ENCODE measurements at regions not wholly inside any gene's neighbourhood (a gene's known extent, or its start where the extent isn't known, plus 50 kb on each side); places are given as distances from the start of the nearest gene placed in this dataset.

DNA sequence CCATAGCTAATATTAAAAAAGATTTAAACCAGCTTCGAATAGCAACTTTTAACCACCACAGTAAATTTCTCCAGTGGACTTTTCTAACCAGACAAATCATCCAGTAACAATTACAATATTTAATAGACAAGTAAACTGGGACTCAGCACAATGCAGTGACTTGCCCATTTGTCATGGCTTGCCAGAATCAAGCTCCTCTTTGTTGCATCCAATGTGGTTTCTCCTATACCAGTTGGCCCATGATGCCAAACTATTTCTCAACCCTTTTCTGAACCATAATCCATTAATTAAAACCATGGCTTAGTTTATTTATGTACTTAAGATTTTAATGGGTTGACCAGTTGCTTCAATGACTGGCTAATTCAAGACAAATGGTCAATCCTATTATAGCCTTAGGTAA, 64.4 kb downstream of the DIO2 start:
- intact Hi-C loops (cut with DNase I) = no loop called here

DNA sequence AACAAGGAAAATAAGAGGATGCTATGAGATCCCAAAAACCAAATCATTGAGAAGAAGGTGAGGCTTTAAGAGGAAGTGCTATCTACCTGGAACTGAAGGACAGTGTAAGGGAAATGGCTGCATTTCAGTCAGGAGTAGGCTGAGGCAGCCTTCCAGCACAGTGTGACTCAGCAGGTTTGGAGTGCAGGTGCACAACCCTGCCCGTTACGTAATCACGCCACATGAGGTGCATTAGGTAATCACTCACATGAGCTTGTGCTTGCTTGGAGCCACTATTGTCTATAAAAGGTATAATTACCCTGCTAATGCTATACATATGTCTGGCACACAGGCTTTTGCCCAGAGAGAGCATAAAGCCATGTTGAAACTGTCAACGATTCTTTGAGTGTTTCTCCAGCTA, 74.9 kb downstream of the DIO2 start:
- 87 to 100% (median 94%) methylated on average over 3 to 4 of the region's 4 CpGs for WGBS, 4 donors
- no peak overlapping the region for H3K27ac ChIP-seq
- H3K36me3 ChIP-seq (replicated peaks in 1 of 2) = no peaks in the 10 kb centered on the region
- H3K4me3 ChIP-seq = no peak overlapping the region
- no peaks in the 10 kb centered on the region for H3K4me1 ChIP-seq (replicated peaks in 1 of 2)
- intact Hi-C loops (cut with DNase I) = no loop called here
- TF ChIP-seq, protein P1, sequence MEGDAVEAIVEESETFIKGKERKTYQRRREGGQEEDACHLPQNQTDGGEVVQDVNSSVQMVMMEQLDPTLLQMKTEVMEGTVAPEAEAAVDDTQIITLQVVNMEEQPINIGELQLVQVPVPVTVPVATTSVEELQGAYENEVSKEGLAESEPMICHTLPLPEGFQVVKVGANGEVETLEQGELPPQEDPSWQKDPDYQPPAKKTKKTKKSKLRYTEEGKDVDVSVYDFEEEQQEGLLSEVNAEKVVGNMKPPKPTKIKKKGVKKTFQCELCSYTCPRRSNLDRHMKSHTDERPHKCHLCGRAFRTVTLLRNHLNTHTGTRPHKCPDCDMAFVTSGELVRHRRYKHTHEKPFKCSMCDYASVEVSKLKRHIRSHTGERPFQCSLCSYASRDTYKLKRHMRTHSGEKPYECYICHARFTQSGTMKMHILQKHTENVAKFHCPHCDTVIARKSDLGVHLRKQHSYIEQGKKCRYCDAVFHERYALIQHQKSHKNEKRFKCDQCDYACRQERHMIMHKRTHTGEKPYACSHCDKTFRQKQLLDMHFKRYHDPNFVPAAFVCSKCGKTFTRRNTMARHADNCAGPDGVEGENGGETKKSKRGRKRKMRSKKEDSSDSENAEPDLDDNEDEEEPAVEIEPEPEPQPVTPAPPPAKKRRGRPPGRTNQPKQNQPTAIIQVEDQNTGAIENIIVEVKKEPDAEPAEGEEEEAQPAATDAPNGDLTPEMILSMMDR (IDR thresholded peaks at IDR 0.05) = no peak
- no peak for TF ChIP-seq POLR2A (IDR thresholded peaks at IDR 0.05)
- no peaks in the 10 kb centered on the region for H3K27me3 ChIP-seq
- no peaks in the 10 kb centered on the region for H3K9me3 ChIP-seq (replicated peaks in 1 of 3)
- no peak for DNase-seq

More for the DNA sequence above, 64.4 kb downstream of the DIO2 start:
- 68 to 89% (median 79%) methylated on average over 1 of the region's 1 CpG for WGBS, 4 donors
- no peak overlapping the region for H3K4me3 ChIP-seq
- no peaks in the 10 kb centered on the region for H3K4me1 ChIP-seq (replicated peaks in 1 of 2)
- no peaks in the 10 kb centered on the region for H3K27me3 ChIP-seq
- H3K27ac ChIP-seq = no peak overlapping the region
- H3K9me3 ChIP-seq (replicated peaks in 1 of 3) = no peaks in the 10 kb centered on the region
- DNase-seq = no peak
- TF ChIP-seq, protein P1 (IDR thresholded peaks at IDR 0.05) = no peak
- no peak for TF ChIP-seq POLR2A (IDR thresholded peaks at IDR 0.05)
- H3K36me3 ChIP-seq (replicated peaks in 1 of 2) = no peaks in the 10 kb centered on the region

DNA sequence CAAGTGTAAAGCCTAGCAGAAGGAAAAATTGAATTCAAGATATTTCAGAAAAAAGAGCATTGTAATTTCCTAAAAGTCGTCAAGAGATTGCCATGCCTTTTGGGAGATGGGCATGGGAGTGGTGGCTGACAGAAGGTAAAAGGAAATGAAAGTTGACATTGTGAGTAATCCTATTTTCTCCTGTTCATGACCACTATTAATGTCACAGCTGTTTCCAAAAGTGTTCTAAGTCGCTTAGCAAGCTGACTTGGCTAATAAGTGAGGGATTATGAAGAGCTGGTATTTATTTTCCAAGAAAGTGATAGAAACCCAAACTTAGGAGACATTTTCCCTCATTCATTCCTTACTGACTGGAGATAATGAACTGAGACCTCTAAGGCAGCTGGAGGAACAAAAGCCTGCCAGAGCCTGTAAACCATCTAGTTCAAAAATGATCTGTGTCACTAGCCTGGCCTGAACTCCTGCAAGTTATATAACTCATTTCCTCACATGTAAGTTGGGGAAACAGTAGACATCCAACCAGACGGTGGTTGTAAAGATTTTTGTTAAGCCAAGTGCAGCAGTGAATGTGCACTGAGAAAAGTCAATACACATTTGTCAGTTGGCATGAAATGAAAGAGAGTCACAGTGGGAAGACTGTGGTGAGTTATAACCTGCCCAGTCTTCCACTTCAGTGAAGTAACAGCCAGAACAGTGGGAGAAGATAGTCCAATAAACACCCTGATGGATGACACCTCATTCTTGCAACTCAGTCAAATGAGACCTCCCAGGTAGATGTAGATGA, 75.8 kb downstream of the DIO2 start:
- intact Hi-C loops (cut with DNase I) = no loop called here
- Histone ChIP-seq H3K27ac (no peak overlapping the region), H3K4me1 (replicated peaks in 1 of 2) (no peaks in the 10 kb centered on the region), H3K9me3 (replicated peaks in 1 of 3) (no peaks in the 10 kb centered on the region), H3K27me3 (no peaks in the 10 kb centered on the region), H3K36me3 (replicated peaks in 1 of 2) (no peaks in the 10 kb centered on the region), H3K4me3 (no peak overlapping the region)
- TF ChIP-seq, protein P1 (IDR thresholded peaks at IDR 0.05) = no peak
- TF ChIP-seq POLR2A (IDR thresholded peaks at IDR 0.05) = no peak
- 57 to 64% (median 61%) methylated on average over 3 of the region's 3 CpGs for WGBS, 4 donors
- no peak for DNase-seq

DNA sequence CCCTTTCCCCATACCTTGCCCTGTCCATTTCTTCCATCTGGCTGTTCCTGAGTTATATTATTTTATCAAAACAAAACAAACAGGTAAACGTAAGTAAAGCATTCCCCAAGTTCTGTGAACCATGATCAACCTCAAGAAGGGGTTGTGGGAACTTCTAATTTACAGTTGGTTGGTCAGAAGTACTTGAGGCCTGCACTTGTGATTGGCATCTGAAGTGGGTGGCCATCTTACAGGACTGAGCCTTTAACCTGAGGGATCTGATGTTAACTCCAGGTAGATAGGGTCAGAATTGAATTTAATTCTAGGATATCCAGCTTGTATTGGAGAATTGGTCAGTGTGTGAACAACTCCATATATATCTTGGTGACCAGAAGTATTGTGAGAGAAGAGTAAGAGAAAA, 77.0 kb downstream of the DIO2 start:
- no peak overlapping the region for H3K27ac ChIP-seq
- H3K27me3 ChIP-seq = no peaks in the 10 kb centered on the region
- no peaks in the 10 kb centered on the region for H3K4me1 ChIP-seq (replicated peaks in 1 of 2)
- no peak overlapping the region for H3K4me3 ChIP-seq
- no peaks in the 10 kb centered on the region for H3K9me3 ChIP-seq (replicated peaks in 1 of 3)
- 45 to 89% (median 56%) methylated on average over 1 of the region's 1 CpG for WGBS, 4 donors
- intact Hi-C loops (cut with DNase I) = no loop called here
- DNase-seq = no peak
- TF ChIP-seq POLR2A (IDR thresholded peaks at IDR 0.05) = no peak
- TF ChIP-seq, protein P1 (IDR thresholded peaks at IDR 0.05) = no peak
- no peaks in the 10 kb centered on the region for H3K36me3 ChIP-seq (replicated peaks in 1 of 2)

Data from adrenal gland (tissue), 9 donors.